T47D (cell line): ENCODE measurements at regions not wholly inside any gene's neighbourhood (a gene's known extent, or its start where the extent isn't known, plus 50 kb on each side); places are given as distances from the start of the nearest gene placed in this dataset.
"Not testable (repeated sequence)": the region's sequence is repeated elsewhere in the genome, so short reads cannot be mapped to it uniquely, and the experiment has no call there.

ENCODE experiments used
- DNase-seq, 2 experiments: peaks; one replicate each; pipeline versions ENCODE4 v3.0.0 to v3.0.0-alpha.2; 2011 to 2012; ENCODE audit warnings: low read depth in 1 of 2, low spot score in 1 of 2
- JUND ChIP-seq: IDR thresholded peaks from 2 replicates; pipeline ENCODE4 v1.6.1; 2012; ENCODE audit warnings: low read depth
- in situ Hi-C: cut with HindIII; loops from 2 replicates; pipeline ENCODE4 v1.10.0; 2016; ENCODE audit warnings: low sequenced_read_pairs, low pct_unique_long_range_greater_than_20kb

- DNase-seq: no peak
- TF ChIP-seq JUND: no peak
- in situ Hi-C loops: no loop called here
These were observed 182.9 kb upstream of the SLC38A2 start for GRCh38 chr12:46555406-46555852.

GRCh38 chr12:46554460-46554859, 181.9 kb upstream of the SLC38A2 start:
- in situ Hi-C loops: no loop called here
- DNase-seq: no peak
- TF ChIP-seq JUND: no peak

GRCh38 chr12:46553911-46554310, 181.3 kb upstream of the SLC38A2 start:
- TF ChIP-seq JUND: no peak
- in situ Hi-C loops: no loop called here
- DNase-seq: no peak

- no peak for TF ChIP-seq JUND
- no peak for DNase-seq
- in situ Hi-C loops: no loop called here
These were observed 180.7 kb upstream of the SLC38A2 start for GRCh38 chr12:46553266-46553665.

GRCh38 chr12:46550266-46550879, 177.8 kb upstream of the SLC38A2 start:
- TF ChIP-seq JUND: no peak
- DNase-seq: no peak
- in situ Hi-C loops: no loop called here

- no peak for TF ChIP-seq JUND
- in situ Hi-C loops: no loop called here
- no peak for DNase-seq
These were observed 177.1 kb upstream of the SLC38A2 start for GRCh38 chr12:46549527-46550265.

GRCh38 chr12:46548605-46549071, 176.1 kb upstream of the SLC38A2 start:
- in situ Hi-C loops: no loop called here
- no peak for DNase-seq
- TF ChIP-seq JUND: no peak

- TF ChIP-seq JUND: no peak
These were observed 175.1 kb upstream of the SLC38A2 start for GRCh38 chr12:46547421-46548354.

GRCh38 chr12:46546634-46547273, 174.2 kb upstream of the SLC38A2 start:
- TF ChIP-seq JUND: no peak
- DNase-seq: no peak
- in situ Hi-C loops: no loop called here

More at GRCh38 chr12:46547421-46548354, 175.1 kb upstream of the SLC38A2 start:
- in situ Hi-C loops: no loop called here
- DNase-seq: peak in 1 of 2 experiments; percentile 66

GRCh38 chr12:46543378-46543795, 170.8 kb upstream of the SLC38A2 start:
- DNase-seq, in situ Hi-C loops: not testable (repeated sequence)

GRCh38 chr12:46538976-46539375, 166.4 kb upstream of the SLC38A2 start:
- DNase-seq: no peak
- in situ Hi-C loops: no loop called here
- TF ChIP-seq JUND: no peak

GRCh38 chr12:46537387-46537955, 164.9 kb upstream of the SLC38A2 start:
- DNase-seq: no peak
- TF ChIP-seq JUND: no peak
- in situ Hi-C loops: no loop called here

- in situ Hi-C loops, DNase-seq: not testable (repeated sequence)
These were observed 163.7 kb upstream of the SLC38A2 start for GRCh38 chr12:46536316-46536715.
